A549 (cell line): ENCODE measurements at regions not wholly inside any gene's neighbourhood (a gene's known extent, or its start where the extent isn't known, plus 50 kb on each side); places are given as distances from the start of the nearest gene placed in this dataset.

Experiments
- ATAC-seq, 2 experiments: fragments of 200-7000 bp in 1 of 2; fragments of >200 bp in 1 of 2; cut with Nextera tagmentation in 1 of 2; cut with Tn5 transposase in 1 of 2; 3 replicates each; pipeline versions ENCODE4 v1.8.0 to v1.9.1; 2018 to 2020; ENCODE audit warnings: mild to moderate bottlenecking in 1 of 2, moderate library complexity in 1 of 2
- CTCF ChIA-PET: fragments of 300-600 bp; sonication (Branson Sonifier 250); formaldehyde crosslinking; extraction: SDS; loops from one replicate; lab custom pipeline; 2021; ENCODE audit warnings: antibody characterized with exemption, inconsistent platforms; lab: Yijun Ruan, JAX
- POLR2A ChIA-PET: fragments of 350-600 bp; formaldehyde crosslinking; extraction: SDS; loops from one replicate; lab custom pipeline; 2021; ENCODE audit warnings: antibody characterized with exemption, inconsistent platforms; lab: Yijun Ruan, JAX
- DNase-seq, 2 experiments: peaks; one replicate each; pipeline versions ENCODE4 v3.0.0 to v3.0.0-alpha.2; 2011 to 2016; ENCODE audit warnings: low read depth in 1 of 2, low spot score in 1 of 2
- FAIRE-seq: peaks from 2 replicates; lab custom pipeline; 2011; peaks lifted over from hg19 to GRCh38; lab: Jason Lieb, UNC
- H3K27ac ChIP-seq, 2 experiments: fragments of >200 bp; sonication (Bioruptor Twin); formaldehyde crosslinking; 3 replicates each; pipeline ENCODE4 v1.5.1; 2016 to 2017
- H3K4me1 ChIP-seq: fragments of >200 bp; sonication (Bioruptor Twin); formaldehyde crosslinking; 3 replicates; pipeline ENCODE4 v1.6.1; 2016
- H3K4me2 ChIP-seq: fragments of >200 bp; sonication (Bioruptor Twin); formaldehyde crosslinking; 3 replicates; pipeline ENCODE4 v1.6.1; 2016
- H3K4me3 ChIP-seq: fragments of >200 bp; sonication (Bioruptor Twin); formaldehyde crosslinking; 3 replicates; pipeline ENCODE4 v1.5.1; 2016
- H3K9me3 ChIP-seq: fragments of >200 bp; sonication (Bioruptor Twin); formaldehyde crosslinking; 3 replicates; pipeline ENCODE4 v1.6.1; 2016
- ATOH8 ChIP-seq: fragments of 250-450 bp; sonication (Bioruptor Pico); IDR thresholded peaks from 2 replicates; pipeline ENCODE4 v1.5.0; 2020; ENCODE audit warnings: low read depth, mild to moderate bottlenecking, moderate library complexity
- CBX2 ChIP-seq: fragments of 200-600 bp; sonication (generic); IDR thresholded peaks from 2 replicates; pipeline ENCODE4 v1.6.1; 2016; ENCODE audit warnings: low read depth, mild to moderate bottlenecking, borderline replicate concordance
- CBX8 ChIP-seq: fragments of 200-600 bp; sonication (generic); IDR thresholded peaks from 2 replicates; pipeline ENCODE4 v1.6.1; 2016
- CHD4 ChIP-seq: fragments of 200-600 bp; sonication (generic); IDR thresholded peaks from 2 replicates; pipeline ENCODE4 v1.6.1; 2016; ENCODE audit warnings: antibody characterized with exemption, mild to moderate bottlenecking, borderline replicate concordance
- EHF ChIP-seq: fragments of 250-450 bp; sonication (Bioruptor Pico); IDR thresholded peaks from 2 replicates; pipeline ENCODE4 v1.5.0; 2020; ENCODE audit warnings: mild to moderate bottlenecking
- ELK1 ChIP-seq: fragments of 150-350 bp; IDR thresholded peaks from 2 replicates; pipeline ENCODE4 v1.6.1; 2014; ENCODE audit warnings: low read depth, mild to moderate bottlenecking, low read length
- ESRRA ChIP-seq: fragments of 150-350 bp; IDR thresholded peaks from 2 replicates; pipeline ENCODE4 v1.6.1; 2014; ENCODE audit warnings: mild to moderate bottlenecking, low read length, borderline replicate concordance
- FOSB ChIP-seq: fragments of 250-450 bp; sonication (Bioruptor Pico); IDR thresholded peaks from 2 replicates; pipeline ENCODE4 v1.5.0; 2020; ENCODE audit warnings: mild to moderate bottlenecking, moderate library complexity
- HMGXB4 ChIP-seq: fragments of 250-450 bp; sonication (Bioruptor Pico); IDR thresholded peaks from 2 replicates; pipeline ENCODE4 v1.5.0; 2021; ENCODE audit warnings: mild to moderate bottlenecking, moderate library complexity, borderline replicate concordance
- JUN ChIP-seq, 2 experiments: fragments of >200 bp; sonication (Bioruptor Twin); formaldehyde crosslinking; IDR thresholded peaks; 2 replicates in 1 of 2; 3 replicates in 1 of 2; pipeline ENCODE4 v1.6.1; 2016 to 2017
- JUNB ChIP-seq: fragments of >200 bp; sonication (Bioruptor Twin); formaldehyde crosslinking; IDR thresholded peaks from 2 replicates; pipeline ENCODE4 v1.6.1; 2016
- KDM1A ChIP-seq: fragments of 200-600 bp; sonication (generic); IDR thresholded peaks from 2 replicates; pipeline ENCODE4 v1.6.1; 2016; ENCODE audit warnings: low read depth, mild to moderate bottlenecking
- KDM5A ChIP-seq: fragments of 200-600 bp; sonication (generic); IDR thresholded peaks from 2 replicates; pipeline ENCODE4 v1.6.1; 2016; ENCODE audit warnings: antibody characterized with exemption, mild to moderate bottlenecking
- MAFK ChIP-seq: fragments of 450-650 bp; IDR thresholded peaks from 2 replicates; pipeline ENCODE4 v1.6.1; 2014; ENCODE audit not compliant: partially characterized antibody
- MYC ChIP-seq: IDR thresholded peaks from 2 replicates; pipeline ENCODE4 v1.6.1; 2012; ENCODE audit warnings: mild to moderate bottlenecking, inconsistent platforms, low read length, improper control_type of control experiment, borderline replicate concordance
- NFE2L2 ChIP-seq: fragments of 150-350 bp; conservative IDR thresholded peaks from 2 replicates; pipeline ENCODE4 v1.6.1; 2014; ENCODE audit warnings: low read length
- POLR2AphosphoS2 ChIP-seq: conservative IDR thresholded peaks from 2 replicates; pipeline ENCODE4 v1.6.1; 2012; ENCODE audit warnings: low read length, improper control_type of control experiment, inconsistent platforms
- RCOR1 ChIP-seq: fragments of 150-350 bp; IDR thresholded peaks from 2 replicates; pipeline ENCODE4 v1.6.1; 2014; ENCODE audit warnings: antibody characterized with exemption, low read length, low read depth
- REST ChIP-seq: fragments of 200-600 bp; sonication (generic); IDR thresholded peaks from 2 replicates; pipeline ENCODE4 v1.6.1; 2016; ENCODE audit warnings: antibody characterized with exemption, mild to moderate bottlenecking, moderate library complexity
- RNF2 ChIP-seq: fragments of 200-600 bp; sonication (generic); IDR thresholded peaks from 2 replicates; pipeline ENCODE4 v1.6.1; 2016; ENCODE audit warnings: low read depth, mild to moderate bottlenecking, antibody characterized with exemption, moderate library complexity, borderline replicate concordance
- SMC3 ChIP-seq: fragments of >200 bp; sonication (Bioruptor Twin); formaldehyde crosslinking; IDR thresholded peaks from 3 replicates; pipeline ENCODE4 v1.6.1; 2018; ENCODE audit warnings: inconsistent platforms
- TFCP2L1 ChIP-seq: fragments of 250-450 bp; sonication (Bioruptor Pico); IDR thresholded peaks from 2 replicates; pipeline ENCODE4 v1.5.0; 2021; ENCODE audit warnings: mild to moderate bottlenecking
- TP53 ChIP-seq: fragments of 250-450 bp; sonication (Bioruptor Pico); IDR thresholded peaks from 2 replicates; pipeline ENCODE4 v1.5.0; 2021; ENCODE audit warnings: mild to moderate bottlenecking, moderate library complexity
- ZNF302 ChIP-seq: fragments of 250-450 bp; sonication (Bioruptor Pico); IDR thresholded peaks from 2 replicates; pipeline ENCODE4 v1.9.0; 2021; ENCODE audit warnings: inconsistent platforms, mild to moderate bottlenecking, moderate library complexity
- ZSCAN20 ChIP-seq: fragments of 250-450 bp; sonication (Bioruptor Pico); IDR thresholded peaks from 2 replicates; pipeline ENCODE4 v1.8.0; 2022; ENCODE audit warnings: mild to moderate bottlenecking, moderate library complexity
- WGBS: methylation state at CpG from one replicate; pipeline ENCODE4 v1.1.6; 2017; ENCODE audit errors: missing lambda C conversion rate; 5-methylcytosine and 5-hydroxymethylcytosine counted together

GRCh38 chr15:70453238-70453637, 310.1 kb downstream of the UACA start:
- no peak for FAIRE-seq
- H3K4me1 ChIP-seq = no peaks in the 10 kb centered on the region
- H3K4me3 ChIP-seq = no peak overlapping the region
- no peak overlapping the region for H3K27ac ChIP-seq
- no peak overlapping the region for H3K4me2 ChIP-seq
- WGBS = 63% methylated on average over 6 of the region's 6 CpGs
- TF ChIP-seq ELK1 (no peak), CHD4 (no peak), NFE2L2 (no peak), POLR2AphosphoS2 (no peak), RNF2 (no peak), ESRRA (no peak), ZNF302 (CRISPR knock-in tag) (no peak), EHF (CRISPR knock-in tag) (no peak), REST (no peak), JUNB (no peak)
- TF ChIP-seq, all 56 proteins: peak for 0
- ChIA-PET POLR2A (no interaction called here), CTCF (no interaction called here)
- no peak for DNase-seq
- no peak for ATAC-seq
- H3K9me3 ChIP-seq = no peaks in the 10 kb centered on the region

- Histone ChIP-seq H3K4me3 (no peak overlapping the region), H3K27ac (no peak overlapping the region), H3K4me2 (no peak overlapping the region), H3K9me3 (no peaks in the 10 kb centered on the region), H3K4me1 (no peaks in the 10 kb centered on the region)
- CTCF ChIA-PET = interaction anchor here (0.6 to 2.6 kb wide), 8 partner anchors 8 to 976 kb away, joined by 3 to 9 read pairs (median 7); no protein-coding TSS in a partner anchor
- FAIRE-seq (no peak), DNase-seq (no peak)
- POLR2A ChIA-PET = no interaction called here
- TF ChIP-seq ZSCAN20 (CRISPR knock-in tag) (no peak), MAFK (no peak), MYC (no peak), FOSB (CRISPR knock-in tag) (no peak), KDM5A (no peak), RCOR1 (no peak), KDM1A (no peak), CHD4 (no peak), ATOH8 (CRISPR knock-in tag) (no peak), HMGXB4 (no peak), TFCP2L1 (CRISPR knock-in tag) (no peak), JUN (IDR thresholded peaks at IDR 0.05) (no peak), TP53 (CRISPR knock-in tag) (no peak), CBX2 (no peak), SMC3 (no peak), RNF2 (no peak), CBX8 (no peak)
- TF ChIP-seq, all 56 proteins: peak for 0
- ATAC-seq = 0 out of 6 replicates have a peak, but pooled peaks of 1 of the 2 experiments have one; percentile 22
- WGBS = 84% methylated on average over 26 of the region's 26 CpGs
Measured at GRCh38 chr15:70451821-70452653, 311.3 kb downstream of the UACA start.
